A673 (cell line): ENCODE measurements at regions not wholly inside any gene's neighbourhood (a gene's known extent, or its start where the extent isn't known, plus 50 kb on each side); places are given as distances from the start of the nearest gene placed in this dataset.

ENCODE experiments used
- CTCF ChIP-seq: fragments of 300-800, 200-600 bp; sonication (generic); conservative IDR thresholded peaks from 2 replicates; pipeline ENCODE4 v1.5.1; 2017; ENCODE audit warnings: low read depth, mild to moderate bottlenecking, antibody characterized with exemption, low read length, moderate library complexity, mixed read lengths
- EZH2 ChIP-seq: fragments of 200-600 bp; sonication (generic); IDR thresholded peaks from 2 replicates; pipeline ENCODE4 v1.6.1; 2017; ENCODE audit warnings: borderline replicate concordance, low read depth, mild to moderate bottlenecking, mixed read lengths, antibody characterized with exemption, low read length; ENCODE audit not compliant: poor library complexity, severe bottlenecking

- TF ChIP-seq CTCF (no peak), EZH2 (no peak)
Observed at GRCh38 chr22:47647181-47647580, 884.7 kb downstream of the TBC1D22A start.
